ENCODE measurements at regions not wholly inside any gene's neighbourhood (a gene's known extent, or its start where the extent isn't known, plus 50 kb on each side); places are given as distances from the start of the nearest gene placed in this dataset.

GRCh38 chr6:145138469-145139139, 596.7 kb downstream of the EPM2A start:
- no peak for TF ChIP-seq CTCF (IDR thresholded peaks at IDR 0.05; ENCODE audit: low read length)
- no peak for TF ChIP-seq EZH2phosphoT487 (IDR thresholded peaks at IDR 0.05; ENCODE audit: low read length)
- no peak for TF ChIP-seq EZH2 (optimal IDR thresholded peaks at IDR 0.05; ENCODE audit: low read depth, low read length)
